Ovary (tissue), 7 donors: ENCODE measurements at regions not wholly inside any gene's neighbourhood (a gene's known extent, or its start where the extent isn't known, plus 50 kb on each side); places are given as distances from the start of the nearest gene placed in this dataset.

Experiments
- DNase-seq, 5 donors: peaks; one replicate each; pipeline ENCODE4 v3.0.0-alpha.2; 2019 to 2020
- H3K27ac ChIP-seq, 2 donors: fragments of 200-600 bp; one replicate each; pipeline versions ENCODE4 v1.5.1 to v1.8.0; 2019 to 2022
- H3K27me3 ChIP-seq: fragments of 200-600 bp; one replicate; pipeline ENCODE4 v1.8.0; 2022
- H3K36me3 ChIP-seq: fragments of 200-600 bp; sonication (generic); one replicate; pipeline ENCODE4 v1.5.1; 2019
- H3K4me1 ChIP-seq: one replicate; pipeline ENCODE4 v1.8.1; 2013; ENCODE audit warnings: mild to moderate bottlenecking, moderate library complexity; ENCODE audit not compliant: insufficient read depth
- H3K4me3 ChIP-seq: fragments of 200-600 bp; sonication (generic); one replicate; pipeline ENCODE4 v1.5.1; 2017
- H3K9me3 ChIP-seq, 2 donors: fragments of 200-600 bp in 1 of 2; sonication (generic) in 1 of 2; one replicate each; pipeline versions ENCODE4 v1.5.1 to v1.8.1; 2013 to 2019; ENCODE audit warnings: mild to moderate bottlenecking in 1 of 2, moderate library complexity in 1 of 2
- CTCF ChIP-seq, 3 donors: fragments of 450-650 bp in 2 of 3; fragments of 200-600 bp in 1 of 3; IDR thresholded peaks; one replicate each; pipeline versions ENCODE4 v1.5.1 to v1.8.0; 2016 to 2022; ENCODE audit warnings: antibody characterized with exemption in 3 of 3, mild to moderate bottlenecking in 1 of 3
- EP300 ChIP-seq: sonication (generic); formaldehyde crosslinking; IDR thresholded peaks from one replicate; pipeline ENCODE4 v1.6.1; 2017; ENCODE audit warnings: antibody characterized with exemption
- POLR2A ChIP-seq: fragments of 450-650 bp; IDR thresholded peaks from one replicate; pipeline ENCODE4 v1.6.1; 2017; ENCODE audit warnings: antibody characterized with exemption, mild to moderate bottlenecking, moderate library complexity
- whole genome bisulfite sequencing, 3 donors: extraction: QIAGEN DNeasy Blood & Tissue Kit in 1 of 3; methylation state at CpG; one replicate each; pipeline versions ENCODE4 v1.1.5 to v1.1.7; 2013 to 2017; 5-methylcytosine and 5-hydroxymethylcytosine counted together
- intact Hi-C, 4 donors: fragments of 100-400 bp; cut with DNase I; formaldehyde crosslinking; loops; one replicate each; pipeline versions ENCODE4 v1.11.0 to v1.15.1; 2022 to 2023
- donor health status: DM: no; HTN: no; CAD: no; lungs with moderate emphysema.
- donor health status: DM: no; HTN: no; CAD: no.
- donor health status: Bipolar disorder and iron deficiency.
- donor health status: DM: no; HTN: no; CAD: no.
- donor health status: DM: yes; HTN: yes; CAD: no.

- DNase-seq: no peak
- no peaks in the 10 kb centered on the region for H3K36me3 ChIP-seq
- no peak overlapping the region for H3K4me3 ChIP-seq
- no peak overlapping the region for H3K27ac ChIP-seq
- TF ChIP-seq CTCF (IDR thresholded peaks at IDR 0.05) (no peak), EP300 (no peak), POLR2A (no peak)
- 64 to 79% (median 79%) methylated on average over 1 of the region's 1 CpG for WGBS, 3 donors
- no peaks in the 10 kb centered on the region for H3K9me3 ChIP-seq
- H3K27me3 ChIP-seq: no peaks in the 10 kb centered on the region
- intact Hi-C loops: no loop called here
- H3K4me1 ChIP-seq: no peaks in the 10 kb centered on the region
These were observed 1038.1 kb upstream of the PRR20A start for GRCh38 chr13:56102641-56103040.

GRCh38 chr13:56110751-56111150, 1030.0 kb upstream of the PRR20A start:
- Histone ChIP-seq H3K9me3 (no peaks in the 10 kb centered on the region), H3K36me3 (no peaks in the 10 kb centered on the region), H3K4me1 (no peaks in the 10 kb centered on the region), H3K27ac (no peak overlapping the region), H3K27me3 (no peaks in the 10 kb centered on the region), H3K4me3 (no peak overlapping the region)
- WGBS, 3 donors: 42 to 57% (median 46%) methylated on average over 3 of the region's 3 CpGs
- no peak for DNase-seq
- TF ChIP-seq POLR2A: no peak
- TF ChIP-seq CTCF (IDR thresholded peaks at IDR 0.05): no peak
- TF ChIP-seq EP300: no peak
- intact Hi-C loops: no loop called here

- no peak for DNase-seq
- Histone ChIP-seq H3K4me3 (no peak overlapping the region), H3K9me3 (no peaks in the 10 kb centered on the region), H3K36me3 (no peaks in the 10 kb centered on the region), H3K27ac (no peak overlapping the region), H3K27me3 (no peaks in the 10 kb centered on the region), H3K4me1 (no peaks in the 10 kb centered on the region)
- intact Hi-C loops: no loop called here
- no peak for TF ChIP-seq CTCF (IDR thresholded peaks at IDR 0.05)
- TF ChIP-seq POLR2A: no peak
- WGBS, 3 donors: 61 to 86% (median 83%) methylated on average over 3 of the region's 3 CpGs
These were observed 1006.2 kb upstream of the PRR20A start for GRCh38 chr13:56134524-56134923.

GRCh38 chr13:56166864-56167263, 973.9 kb upstream of the PRR20A start:
- no peak for DNase-seq
- no peaks in the 10 kb centered on the region for H3K4me1 ChIP-seq
- no peaks in the 10 kb centered on the region for H3K36me3 ChIP-seq
- H3K27me3 ChIP-seq: no peaks in the 10 kb centered on the region
- intact Hi-C loops: no loop called here
- no peaks in the 10 kb centered on the region for H3K9me3 ChIP-seq
- 78 to 92% (median 86%) methylated on average over 2 of the region's 2 CpGs for WGBS, 3 donors
- H3K4me3 ChIP-seq: no peak overlapping the region
- no peak for TF ChIP-seq POLR2A
- no peak for TF ChIP-seq CTCF (IDR thresholded peaks at IDR 0.05)
- no peak for TF ChIP-seq EP300
- no peak overlapping the region for H3K27ac ChIP-seq

DNA sequence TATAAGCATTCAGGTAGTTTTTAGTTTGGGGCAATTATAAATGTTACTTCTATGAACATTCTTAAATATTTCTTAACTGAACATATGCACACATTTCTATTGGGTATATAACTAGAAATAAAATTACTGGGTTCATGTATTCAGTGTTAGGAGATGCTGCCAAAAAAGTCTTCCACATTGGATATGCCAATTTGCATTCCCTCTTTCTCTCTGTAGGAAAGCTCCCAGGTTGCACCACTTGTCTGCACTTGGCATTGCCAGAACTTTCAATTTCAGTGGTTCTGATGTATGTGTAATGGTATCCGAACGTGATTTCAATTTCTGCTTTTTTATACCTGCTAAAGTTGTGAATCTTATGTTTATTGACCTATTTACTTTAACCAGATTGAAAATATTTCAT, 972.1 kb upstream of the PRR20A start:
- TF ChIP-seq EP300 (no peak), POLR2A (no peak), CTCF (IDR thresholded peaks at IDR 0.05) (no peak)
- DNase-seq: no peak
- Histone ChIP-seq H3K36me3 (no peaks in the 10 kb centered on the region), H3K4me1 (no peaks in the 10 kb centered on the region), H3K27me3 (no peaks in the 10 kb centered on the region), H3K27ac (no peak overlapping the region), H3K9me3 (no peaks in the 10 kb centered on the region), H3K4me3 (no peak overlapping the region)
- intact Hi-C loops: no loop called here
- WGBS, 3 donors: 80 to 82% (median 82%) methylated on average over 2 of the region's 2 CpGs
